ENCODE measurements at regions not wholly inside any gene's neighbourhood (a gene's known extent, or its start where the extent isn't known, plus 50 kb on each side); places are given as distances from the start of the nearest gene placed in this dataset.
"Not testable (repeated sequence)": the region's sequence is repeated elsewhere in the genome, so short reads cannot be mapped to it uniquely, and the experiment has no call there.

DNA sequence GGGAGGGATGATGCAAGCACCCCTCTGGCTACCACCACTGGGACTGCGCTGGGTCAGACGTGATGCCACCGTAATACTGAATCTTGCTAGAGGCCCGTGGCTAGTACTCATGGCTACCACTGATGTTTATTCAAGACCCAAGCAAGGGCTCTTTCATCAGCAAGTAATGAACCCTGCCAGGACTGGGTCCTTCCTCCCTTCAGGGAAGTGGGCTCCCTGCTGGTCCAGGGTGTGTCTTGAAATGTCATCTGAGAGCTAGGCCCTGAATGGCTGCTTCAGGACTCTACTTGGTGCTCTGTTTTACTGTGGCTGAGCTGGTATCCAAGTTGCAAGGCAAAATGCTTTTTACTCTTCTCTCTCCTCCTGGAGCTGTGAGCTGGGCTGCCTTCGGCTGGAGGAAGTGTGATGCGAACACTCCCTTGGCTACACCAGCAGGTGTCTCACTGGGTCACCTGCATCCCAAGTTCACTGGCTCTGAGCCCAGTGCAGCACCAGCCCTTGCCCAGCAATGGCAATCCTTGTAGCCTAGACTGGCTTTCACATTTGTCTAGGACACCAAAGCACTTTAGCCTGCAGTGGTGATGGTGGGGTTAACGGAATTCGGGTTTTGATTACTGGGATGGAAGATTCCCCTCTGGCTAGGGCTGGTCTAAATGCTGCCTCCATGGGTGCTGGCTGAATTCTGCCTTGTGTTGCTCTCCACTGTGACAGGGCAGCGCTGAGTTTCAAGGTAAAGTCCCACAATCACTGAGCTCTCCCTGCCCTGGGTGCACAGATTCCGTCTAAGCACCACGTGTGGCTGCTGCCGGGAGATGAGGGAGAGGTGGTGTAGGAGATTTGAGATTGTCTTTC lies 98.6 kb downstream of the USP22 start:
- no TSS peak for BruUV-seq (replicated peaks)
- H3K36me3 ChIP-seq (ENCODE audit: control insufficient read depth in 2 of 2, extremely low read depth in 1 of 2, insufficient read depth in 2 of 2, low read length in 2 of 2) = no peaks in the 10 kb centered on the region
- H3K79me2 ChIP-seq (ENCODE audit: control insufficient read depth, insufficient read depth, low read length) = no peaks in the 10 kb centered on the region
- dilution Hi-C loops (cut with MboI; ENCODE audit: extremely low pct_ligation_motif_present, low sequenced_read_pairs) (no loop called here), intact Hi-C loops (cut with micrococcal nuclease) (no loop called here)
- H3K27me3 ChIP-seq (ENCODE audit: control insufficient read depth in 2 of 2, insufficient read depth in 2 of 2, low read length in 2 of 2) = peaks cover 4 to 5% of the 10 kb centered on the region in 2 experiments
- TF ChIP-seq JUN (IDR thresholded peaks at IDR 0.05; ENCODE audit: borderline replicate concordance, insufficient read depth, insufficient read length, low read depth) (no peak), GATA2 (IDR thresholded peaks at IDR 0.05; ENCODE audit: insufficient read depth, insufficient read length, low read depth, low read length) (no peak), EZH2 (IDR thresholded peaks at IDR 0.05; ENCODE audit: borderline replicate concordance, low read depth, low read length, severe bottlenecking) (no peak), MYC (IDR thresholded peaks at IDR 0.05; ENCODE audit: low read depth, low read length) (no peak), FOS (IDR thresholded peaks at IDR 0.05; ENCODE audit: borderline replicate concordance, insufficient read depth, low read length) (no peak), POLR2AphosphoS5 (IDR thresholded peaks at IDR 0.05; ENCODE audit: insufficient read depth, low read depth, low read length) (no peak)
- TF ChIP-seq, protein P1, sequence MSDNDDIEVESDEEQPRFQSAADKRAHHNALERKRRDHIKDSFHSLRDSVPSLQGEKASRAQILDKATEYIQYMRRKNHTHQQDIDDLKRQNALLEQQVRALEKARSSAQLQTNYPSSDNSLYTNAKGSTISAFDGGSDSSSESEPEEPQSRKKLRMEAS (IDR thresholded peaks at IDR 0.05; ENCODE audit: insufficient read depth, insufficient read length) = no peak
- H3K4me2 ChIP-seq (ENCODE audit: insufficient read depth, low read length) = no peak overlapping the region
- DNase-seq (ENCODE audit: low read depth, low spot score) = no peak
- H4K20me1 ChIP-seq (replicated peaks; ENCODE audit: control insufficient read depth, extremely low read depth, insufficient read depth, low read length) = no peaks in the 10 kb centered on the region
- ChIA-PET POLR2A (no interaction called here), CTCF (interaction anchor here (1.4 kb wide), 1 partner anchor 49 kb away, joined by 3 read pairs; no protein-coding TSS in a partner anchor)
- no peak for FAIRE-seq
- H3K4me1 ChIP-seq (ENCODE audit: control insufficient read depth, extremely low read depth, insufficient read depth, low read length) = no peaks in the 10 kb centered on the region
- no peak overlapping the region for H2AFZ ChIP-seq (ENCODE audit: low read depth, low read length)
- H3K9me1 ChIP-seq (replicated peaks; ENCODE audit: control insufficient read depth, extremely low read depth, insufficient read depth, low read length) = no peaks in the 10 kb centered on the region
- H3K9ac ChIP-seq (replicated peaks; ENCODE audit: extremely low read depth, insufficient read depth, low read length) = no peak overlapping the region
- H3K4me3 ChIP-seq (replicated peaks in 1 of 3; ENCODE audit: insufficient read depth in 1 of 3, low read depth in 1 of 3, low read length in 3 of 3) = no peak overlapping the region
- H3K9me3 ChIP-seq (replicated peaks; ENCODE audit: control insufficient read depth, insufficient read depth, low read length) = no peaks in the 10 kb centered on the region
- H3K27ac ChIP-seq (ENCODE audit: insufficient read depth, low read depth, low read length) = no peak overlapping the region

DNA sequence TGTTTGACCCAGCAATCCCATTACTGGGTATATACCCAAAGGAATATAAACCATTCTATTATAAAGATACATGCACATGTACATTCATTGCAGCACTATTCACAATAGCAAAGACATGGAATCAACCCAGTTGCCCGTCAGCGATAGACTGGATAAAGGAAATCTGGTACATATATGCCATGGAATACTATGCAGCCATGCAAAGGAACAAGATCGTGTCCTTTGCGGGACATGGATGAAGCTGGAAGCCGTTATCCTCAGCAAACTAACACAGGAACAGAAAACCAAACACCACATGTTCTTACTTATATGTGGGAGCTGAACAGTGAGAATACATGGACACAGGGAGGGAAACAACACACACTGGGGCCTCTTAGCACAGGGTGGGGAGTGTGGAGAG lies 95.1 kb downstream of the USP22 start:
- H2AFZ ChIP-seq (ENCODE audit: low read depth, low read length); BruUV-seq (replicated peaks); H3K79me2 ChIP-seq (ENCODE audit: control insufficient read depth, insufficient read depth, low read length); dilution Hi-C loops (cut with MboI; ENCODE audit: extremely low pct_ligation_motif_present, low sequenced_read_pairs); H3K4me2 ChIP-seq (ENCODE audit: insufficient read depth, low read length); H3K4me1 ChIP-seq (ENCODE audit: control insufficient read depth, extremely low read depth, insufficient read depth, low read length); H3K27me3 ChIP-seq (ENCODE audit: control insufficient read depth in 2 of 2, insufficient read depth in 2 of 2, low read length in 2 of 2); CTCF ChIA-PET; H3K4me3 ChIP-seq (replicated peaks in 1 of 3; ENCODE audit: insufficient read depth in 1 of 3, low read depth in 1 of 3, low read length in 3 of 3); H4K20me1 ChIP-seq (replicated peaks; ENCODE audit: control insufficient read depth, extremely low read depth, insufficient read depth, low read length); intact Hi-C loops (cut with micrococcal nuclease); DNase-seq (ENCODE audit: low read depth, low spot score); H3K27ac ChIP-seq (ENCODE audit: insufficient read depth, low read depth, low read length); H3K9me3 ChIP-seq (replicated peaks; ENCODE audit: control insufficient read depth, insufficient read depth, low read length); H3K9ac ChIP-seq (replicated peaks; ENCODE audit: extremely low read depth, insufficient read depth, low read length); H3K36me3 ChIP-seq (ENCODE audit: control insufficient read depth in 2 of 2, extremely low read depth in 1 of 2, insufficient read depth in 2 of 2, low read length in 2 of 2); H3K9me1 ChIP-seq (replicated peaks; ENCODE audit: control insufficient read depth, extremely low read depth, insufficient read depth, low read length); FAIRE-seq; POLR2A ChIA-PET: not testable (repeated sequence)

Data from endothelial cell of umbilical vein (primary cell).